H1 (cell line): ENCODE measurements at regions not wholly inside any gene's neighbourhood (a gene's known extent, or its start where the extent isn't known, plus 50 kb on each side); places are given as distances from the start of the nearest gene placed in this dataset.

Experiments
- BACH1 ChIP-seq: IDR thresholded peaks from 2 replicates; pipeline ENCODE4 v1.6.1; 2012; ENCODE audit warnings: low read length, improper control_type of control experiment
- CBX5 ChIP-seq: fragments of 300-800, 300-1000 bp; sonication (generic); IDR thresholded peaks from 2 replicates; pipeline ENCODE4 v1.7.1; 2016; ENCODE audit warnings: antibody characterized with exemption, low read length, low read depth
- CEBPB ChIP-seq: IDR thresholded peaks from 2 replicates; pipeline ENCODE4 v1.6.1; 2012; ENCODE audit warnings: low read depth, low read length
- JUN ChIP-seq: IDR thresholded peaks from 2 replicates; pipeline ENCODE4 v1.6.1; 2011; ENCODE audit warnings: low read depth, mild to moderate bottlenecking, improper control_type of control experiment, low read length
- PHF8 ChIP-seq: fragments of 200-600 bp; sonication (generic); conservative IDR thresholded peaks from 2 replicates; pipeline ENCODE4 v1.7.1; 2012; ENCODE audit warnings: low read depth, mild to moderate bottlenecking, inconsistent platforms, low read length, moderate library complexity
- SP2 ChIP-seq: IDR thresholded peaks from 2 replicates; pipeline ENCODE4 v1.6.1; 2012; ENCODE audit warnings: mild to moderate bottlenecking, low read length, inconsistent platforms
- TF ChIP-seq, protein P1 (sequence below): fragments of 300-600 bp; sonication (generic); IDR thresholded peaks from 2 replicates; pipeline ENCODE4 v1.7.1; 2012; ENCODE audit warnings: low read length, moderate library complexity, mild to moderate bottlenecking, inconsistent platforms; ENCODE audit not compliant: insufficient replicate concordance

GRCh38 chr13:47719164-47719563, 281.9 kb downstream of the SUCLA2 start (continued):
- TF ChIP-seq, protein P1, sequence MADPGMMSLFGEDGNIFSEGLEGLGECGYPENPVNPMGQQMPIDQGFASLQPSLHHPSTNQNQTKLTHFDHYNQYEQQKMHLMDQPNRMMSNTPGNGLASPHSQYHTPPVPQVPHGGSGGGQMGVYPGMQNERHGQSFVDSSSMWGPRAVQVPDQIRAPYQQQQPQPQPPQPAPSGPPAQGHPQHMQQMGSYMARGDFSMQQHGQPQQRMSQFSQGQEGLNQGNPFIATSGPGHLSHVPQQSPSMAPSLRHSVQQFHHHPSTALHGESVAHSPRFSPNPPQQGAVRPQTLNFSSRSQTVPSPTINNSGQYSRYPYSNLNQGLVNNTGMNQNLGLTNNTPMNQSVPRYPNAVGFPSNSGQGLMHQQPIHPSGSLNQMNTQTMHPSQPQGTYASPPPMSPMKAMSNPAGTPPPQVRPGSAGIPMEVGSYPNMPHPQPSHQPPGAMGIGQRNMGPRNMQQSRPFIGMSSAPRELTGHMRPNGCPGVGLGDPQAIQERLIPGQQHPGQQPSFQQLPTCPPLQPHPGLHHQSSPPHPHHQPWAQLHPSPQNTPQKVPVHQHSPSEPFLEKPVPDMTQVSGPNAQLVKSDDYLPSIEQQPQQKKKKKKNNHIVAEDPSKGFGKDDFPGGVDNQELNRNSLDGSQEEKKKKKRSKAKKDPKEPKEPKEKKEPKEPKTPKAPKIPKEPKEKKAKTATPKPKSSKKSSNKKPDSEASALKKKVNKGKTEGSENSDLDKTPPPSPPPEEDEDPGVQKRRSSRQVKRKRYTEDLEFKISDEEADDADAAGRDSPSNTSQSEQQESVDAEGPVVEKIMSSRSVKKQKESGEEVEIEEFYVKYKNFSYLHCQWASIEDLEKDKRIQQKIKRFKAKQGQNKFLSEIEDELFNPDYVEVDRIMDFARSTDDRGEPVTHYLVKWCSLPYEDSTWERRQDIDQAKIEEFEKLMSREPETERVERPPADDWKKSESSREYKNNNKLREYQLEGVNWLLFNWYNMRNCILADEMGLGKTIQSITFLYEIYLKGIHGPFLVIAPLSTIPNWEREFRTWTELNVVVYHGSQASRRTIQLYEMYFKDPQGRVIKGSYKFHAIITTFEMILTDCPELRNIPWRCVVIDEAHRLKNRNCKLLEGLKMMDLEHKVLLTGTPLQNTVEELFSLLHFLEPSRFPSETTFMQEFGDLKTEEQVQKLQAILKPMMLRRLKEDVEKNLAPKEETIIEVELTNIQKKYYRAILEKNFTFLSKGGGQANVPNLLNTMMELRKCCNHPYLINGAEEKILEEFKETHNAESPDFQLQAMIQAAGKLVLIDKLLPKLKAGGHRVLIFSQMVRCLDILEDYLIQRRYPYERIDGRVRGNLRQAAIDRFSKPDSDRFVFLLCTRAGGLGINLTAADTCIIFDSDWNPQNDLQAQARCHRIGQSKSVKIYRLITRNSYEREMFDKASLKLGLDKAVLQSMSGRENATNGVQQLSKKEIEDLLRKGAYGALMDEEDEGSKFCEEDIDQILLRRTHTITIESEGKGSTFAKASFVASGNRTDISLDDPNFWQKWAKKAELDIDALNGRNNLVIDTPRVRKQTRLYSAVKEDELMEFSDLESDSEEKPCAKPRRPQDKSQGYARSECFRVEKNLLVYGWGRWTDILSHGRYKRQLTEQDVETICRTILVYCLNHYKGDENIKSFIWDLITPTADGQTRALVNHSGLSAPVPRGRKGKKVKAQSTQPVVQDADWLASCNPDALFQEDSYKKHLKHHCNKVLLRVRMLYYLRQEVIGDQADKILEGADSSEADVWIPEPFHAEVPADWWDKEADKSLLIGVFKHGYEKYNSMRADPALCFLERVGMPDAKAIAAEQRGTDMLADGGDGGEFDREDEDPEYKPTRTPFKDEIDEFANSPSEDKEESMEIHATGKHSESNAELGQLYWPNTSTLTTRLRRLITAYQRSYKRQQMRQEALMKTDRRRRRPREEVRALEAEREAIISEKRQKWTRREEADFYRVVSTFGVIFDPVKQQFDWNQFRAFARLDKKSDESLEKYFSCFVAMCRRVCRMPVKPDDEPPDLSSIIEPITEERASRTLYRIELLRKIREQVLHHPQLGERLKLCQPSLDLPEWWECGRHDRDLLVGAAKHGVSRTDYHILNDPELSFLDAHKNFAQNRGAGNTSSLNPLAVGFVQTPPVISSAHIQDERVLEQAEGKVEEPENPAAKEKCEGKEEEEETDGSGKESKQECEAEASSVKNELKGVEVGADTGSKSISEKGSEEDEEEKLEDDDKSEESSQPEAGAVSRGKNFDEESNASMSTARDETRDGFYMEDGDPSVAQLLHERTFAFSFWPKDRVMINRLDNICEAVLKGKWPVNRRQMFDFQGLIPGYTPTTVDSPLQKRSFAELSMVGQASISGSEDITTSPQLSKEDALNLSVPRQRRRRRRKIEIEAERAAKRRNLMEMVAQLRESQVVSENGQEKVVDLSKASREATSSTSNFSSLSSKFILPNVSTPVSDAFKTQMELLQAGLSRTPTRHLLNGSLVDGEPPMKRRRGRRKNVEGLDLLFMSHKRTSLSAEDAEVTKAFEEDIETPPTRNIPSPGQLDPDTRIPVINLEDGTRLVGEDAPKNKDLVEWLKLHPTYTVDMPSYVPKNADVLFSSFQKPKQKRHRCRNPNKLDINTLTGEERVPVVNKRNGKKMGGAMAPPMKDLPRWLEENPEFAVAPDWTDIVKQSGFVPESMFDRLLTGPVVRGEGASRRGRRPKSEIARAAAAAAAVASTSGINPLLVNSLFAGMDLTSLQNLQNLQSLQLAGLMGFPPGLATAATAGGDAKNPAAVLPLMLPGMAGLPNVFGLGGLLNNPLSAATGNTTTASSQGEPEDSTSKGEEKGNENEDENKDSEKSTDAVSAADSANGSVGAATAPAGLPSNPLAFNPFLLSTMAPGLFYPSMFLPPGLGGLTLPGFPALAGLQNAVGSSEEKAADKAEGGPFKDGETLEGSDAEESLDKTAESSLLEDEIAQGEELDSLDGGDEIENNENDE = no peak
- TF ChIP-seq BACH1 (no peak), CEBPB (no peak), SP2 (no peak), PHF8 (no peak), CBX5 (no peak), JUN (no peak)
- TF ChIP-seq, all 59 proteins: peak for 0
